BLaER1 (cell line): ENCODE measurements at regions not wholly inside any gene's neighbourhood (a gene's known extent, or its start where the extent isn't known, plus 50 kb on each side); places are given as distances from the start of the nearest gene placed in this dataset.
"Not testable (repeated sequence)": the region's sequence is repeated elsewhere in the genome, so short reads cannot be mapped to it uniquely, and the experiment has no call there.

Source experiments
- H3K27ac ChIP-seq: shearing (Covaris generic); formaldehyde crosslinking; 2 replicates; pipeline ENCODE4 v1.8.1; 2022
- H3K27me3 ChIP-seq: shearing (Covaris generic); formaldehyde crosslinking; 2 replicates; pipeline ENCODE4 v1.8.1; 2022
- H3K36me3 ChIP-seq: shearing (Covaris generic); formaldehyde crosslinking; 2 replicates; pipeline ENCODE4 v1.8.1; 2022
- H3K4me1 ChIP-seq: shearing (Covaris generic); formaldehyde crosslinking; 2 replicates; pipeline ENCODE4 v1.8.1; 2022
- H3K4me2 ChIP-seq: shearing (Covaris generic); formaldehyde crosslinking; 2 replicates; pipeline ENCODE4 v1.8.1; 2022
- H3K4me3 ChIP-seq: shearing (Covaris generic); formaldehyde crosslinking; 2 replicates; pipeline ENCODE4 v1.8.1; 2022
- H3K9ac ChIP-seq: shearing (Covaris generic); formaldehyde crosslinking; 2 replicates; pipeline ENCODE4 v1.8.1; 2022
- H3K9me3 ChIP-seq: shearing (Covaris generic); formaldehyde crosslinking; 2 replicates; pipeline ENCODE4 v1.8.1; 2022
- H4K20me1 ChIP-seq: shearing (Covaris generic); formaldehyde crosslinking; 2 replicates; pipeline ENCODE4 v1.8.1; 2022
- Cebpa-rat ChIP-seq: shearing (Covaris generic); IDR thresholded peaks from 2 replicates; pipeline ENCODE4 v1.8.1; 2022

GRCh38 chr10:37479469-37479868 lies 354.1 kb downstream of the ANKRD30A start:
- Histone ChIP-seq H3K27me3 (no peaks in the 10 kb centered on the region), H3K9me3 (no peaks in the 10 kb centered on the region), H3K36me3 (no peaks in the 10 kb centered on the region), H3K4me3 (no peak overlapping the region), H4K20me1 (no peaks in the 10 kb centered on the region), H3K9ac (no peak overlapping the region), H3K4me1 (no peaks in the 10 kb centered on the region), H3K4me2 (no peak overlapping the region), H3K27ac (no peak overlapping the region)
- no peak for TF ChIP-seq Cebpa-rat

GRCh38 chr10:37478381-37478780 lies 353.0 kb downstream of the ANKRD30A start:
- Histone ChIP-seq H3K27ac (no peak overlapping the region), H3K4me2 (no peak overlapping the region), H4K20me1 (no peaks in the 10 kb centered on the region), H3K4me1 (no peaks in the 10 kb centered on the region), H3K36me3 (no peaks in the 10 kb centered on the region), H3K4me3 (no peak overlapping the region), H3K9ac (no peak overlapping the region), H3K9me3 (no peaks in the 10 kb centered on the region), H3K27me3 (no peaks in the 10 kb centered on the region)
- no peak for TF ChIP-seq Cebpa-rat

GRCh38 chr10:37476285-37476684 lies 350.9 kb downstream of the ANKRD30A start:
- Histone ChIP-seq H3K36me3 (no peaks in the 10 kb centered on the region), H4K20me1 (no peaks in the 10 kb centered on the region), H3K9me3 (no peaks in the 10 kb centered on the region), H3K27me3 (no peaks in the 10 kb centered on the region), H3K4me2 (no peak overlapping the region), H3K4me3 (no peak overlapping the region), H3K27ac (no peak overlapping the region), H3K4me1 (no peaks in the 10 kb centered on the region), H3K9ac (no peak overlapping the region)
- no peak for TF ChIP-seq Cebpa-rat

GRCh38 chr10:37474645-37475044 lies 349.2 kb downstream of the ANKRD30A start:
- Histone ChIP-seq H3K27ac (no peak overlapping the region), H3K4me2 (no peak overlapping the region), H3K9me3 (no peaks in the 10 kb centered on the region), H4K20me1 (no peaks in the 10 kb centered on the region), H3K4me3 (no peak overlapping the region), H3K9ac (no peak overlapping the region), H3K36me3 (no peaks in the 10 kb centered on the region), H3K4me1 (no peaks in the 10 kb centered on the region), H3K27me3 (no peaks in the 10 kb centered on the region)
- no peak for TF ChIP-seq Cebpa-rat

- Histone ChIP-seq H3K9me3 (no peaks in the 10 kb centered on the region), H3K36me3 (no peaks in the 10 kb centered on the region), H3K9ac (no peak overlapping the region), H3K4me2 (no peak overlapping the region), H4K20me1 (no peaks in the 10 kb centered on the region), H3K4me1 (no peaks in the 10 kb centered on the region), H3K4me3 (no peak overlapping the region), H3K27me3 (no peaks in the 10 kb centered on the region), H3K27ac (no peak overlapping the region)
- no peak for TF ChIP-seq Cebpa-rat
Measured at GRCh38 chr10:37473906-37474305, 348.5 kb downstream of the ANKRD30A start.

- TF ChIP-seq Cebpa-rat = no peak
- Histone ChIP-seq H3K36me3 (no peaks in the 10 kb centered on the region), H3K4me2 (no peak overlapping the region)
Measured at GRCh38 chr10:37467246-37467645, 341.8 kb downstream of the ANKRD30A start.

GRCh38 chr10:37456456-37456855 lies 331.1 kb downstream of the ANKRD30A start:
- Histone ChIP-seq H3K27me3 (no peaks in the 10 kb centered on the region), H4K20me1 (no peaks in the 10 kb centered on the region), H3K4me1 (no peaks in the 10 kb centered on the region), H3K4me2 (no peak overlapping the region), H3K27ac (no peak overlapping the region), H3K9me3 (peaks cover 32% of the 10 kb centered on the region), H3K9ac (no peak overlapping the region), H3K36me3 (no peaks in the 10 kb centered on the region), H3K4me3 (no peak overlapping the region)
- TF ChIP-seq Cebpa-rat = no peak

More at GRCh38 chr10:37467246-37467645, 341.8 kb downstream of the ANKRD30A start:
- Histone ChIP-seq H3K27me3 (no peaks in the 10 kb centered on the region), H3K4me3 (no peak overlapping the region), H3K27ac (no peak overlapping the region), H3K4me1 (no peaks in the 10 kb centered on the region), H3K9me3 (no peaks in the 10 kb centered on the region), H3K9ac (no peak overlapping the region), H4K20me1 (no peaks in the 10 kb centered on the region)

- Histone ChIP-seq H3K36me3 (no peaks in the 10 kb centered on the region), H3K9me3 (no peaks in the 10 kb centered on the region), H3K27me3 (no peaks in the 10 kb centered on the region), H3K27ac (no peak overlapping the region), H3K9ac (no peak overlapping the region), H4K20me1 (no peaks in the 10 kb centered on the region), H3K4me3 (no peak overlapping the region), H3K4me1 (no peaks in the 10 kb centered on the region), H3K4me2 (no peak overlapping the region)
- no peak for TF ChIP-seq Cebpa-rat
Measured at GRCh38 chr10:37448161-37448560, 322.8 kb downstream of the ANKRD30A start.

- Histone ChIP-seq H3K27ac (no peak overlapping the region), H3K4me2 (no peak overlapping the region), H3K27me3 (no peaks in the 10 kb centered on the region), H3K9me3 (no peaks in the 10 kb centered on the region), H3K4me1 (no peaks in the 10 kb centered on the region), H3K36me3 (no peaks in the 10 kb centered on the region), H3K4me3 (no peak overlapping the region), H4K20me1 (no peaks in the 10 kb centered on the region), H3K9ac (no peak overlapping the region)
- TF ChIP-seq Cebpa-rat = no peak
Measured at GRCh38 chr10:37442882-37443281, 317.5 kb downstream of the ANKRD30A start.

- not testable (repeated sequence) for H3K9ac ChIP-seq, H4K20me1 ChIP-seq, H3K27me3 ChIP-seq, H3K4me3 ChIP-seq, H3K36me3 ChIP-seq, H3K4me2 ChIP-seq, H3K9me3 ChIP-seq, H3K27ac ChIP-seq, H3K4me1 ChIP-seq
Measured at GRCh38 chr10:37441224-37441623, 315.8 kb downstream of the ANKRD30A start.

- no peak for TF ChIP-seq Cebpa-rat
- Histone ChIP-seq H3K36me3 (no peaks in the 10 kb centered on the region), H3K27ac (no peak overlapping the region), H4K20me1 (no peaks in the 10 kb centered on the region), H3K4me3 (no peak overlapping the region), H3K27me3 (no peaks in the 10 kb centered on the region), H3K4me1 (no peaks in the 10 kb centered on the region), H3K9me3 (no peaks in the 10 kb centered on the region), H3K9ac (no peak overlapping the region), H3K4me2 (no peak overlapping the region)
Measured at GRCh38 chr10:37439826-37440225, 314.4 kb downstream of the ANKRD30A start.
